Kidney epithelial cell (primary cell): ENCODE measurements at regions not wholly inside any gene's neighbourhood (a gene's known extent, or its start where the extent isn't known, plus 50 kb on each side); places are given as distances from the start of the nearest gene placed in this dataset.

Experiments used
- DNase-seq: peaks from one replicate; pipeline ENCODE4 v3.0.0-alpha.2; 2010; ENCODE audit warnings: low read depth
- H3K27me3 ChIP-seq: 2 replicates; pipeline ENCODE4 v1.6.0; 2011; ENCODE audit warnings: low read length; ENCODE audit not compliant: control insufficient read depth, insufficient read depth
- H3K36me3 ChIP-seq: 2 replicates; pipeline ENCODE4 v1.5.1; 2011; ENCODE audit warnings: low read length; ENCODE audit not compliant: control insufficient read depth, insufficient read depth
- H3K4me3 ChIP-seq: 2 replicates; pipeline ENCODE4 v1.5.1; 2011; ENCODE audit warnings: low read depth, mild to moderate bottlenecking, control low read depth, low read length
- CTCF ChIP-seq: IDR thresholded peaks from 2 replicates; pipeline ENCODE4 v1.5.1; 2011; ENCODE audit warnings: mild to moderate bottlenecking, moderate library complexity, low read length, control low read depth, inconsistent platforms; ENCODE audit not compliant: insufficient read depth, poor library complexity, severe bottlenecking

- Histone ChIP-seq H3K27me3 (no peaks in the 10 kb centered on the region), H3K4me3 (no peak overlapping the region), H3K36me3 (no peaks in the 10 kb centered on the region)
- no peak for TF ChIP-seq CTCF
- no peak for DNase-seq
Observed at GRCh38 chr5:107765805-107766063, 95.0 kb upstream of the EFNA5 start.

- TF ChIP-seq CTCF = no peak
- Histone ChIP-seq H3K27me3 (no peaks in the 10 kb centered on the region), H3K4me3 (no peak overlapping the region), H3K36me3 (no peaks in the 10 kb centered on the region)
- no peak for DNase-seq
Observed at GRCh38 chr5:107764976-107765804, 94.5 kb upstream of the EFNA5 start.

- Histone ChIP-seq H3K27me3 (no peaks in the 10 kb centered on the region), H3K36me3 (no peaks in the 10 kb centered on the region), H3K4me3 (no peak overlapping the region)
- no peak for DNase-seq
- TF ChIP-seq CTCF = no peak
Observed at GRCh38 chr5:107764282-107764681, 93.5 kb upstream of the EFNA5 start.

GRCh38 chr5:107753427-107753826, 82.7 kb upstream of the EFNA5 start:
- H3K36me3 ChIP-seq = no peaks in the 10 kb centered on the region
- H3K4me3 ChIP-seq = no peak overlapping the region
- TF ChIP-seq CTCF = no peak
- no peak for DNase-seq
- no peaks in the 10 kb centered on the region for H3K27me3 ChIP-seq

- Histone ChIP-seq H3K27me3 (no peaks in the 10 kb centered on the region), H3K4me3 (no peak overlapping the region), H3K36me3 (no peaks in the 10 kb centered on the region)
- no peak for DNase-seq
- TF ChIP-seq CTCF = no peak
Observed at GRCh38 chr5:107744418-107745330, 73.9 kb upstream of the EFNA5 start.
